Lower leg skin (tissue), 4 donors: ENCODE measurements at regions not wholly inside any gene's neighbourhood (a gene's known extent, or its start where the extent isn't known, plus 50 kb on each side); places are given as distances from the start of the nearest gene placed in this dataset.

Experiments used
- DNase-seq, 2 donors: peaks; one replicate each; pipeline ENCODE4 v3.0.0-alpha.2; 2019; ENCODE audit warnings: low spot score in 2 of 2
- H3K4me3 ChIP-seq: fragments of 200-600 bp; sonication (generic); 2 replicates; pipeline ENCODE4 v1.5.1; 2017; ENCODE audit warnings: mild to moderate bottlenecking, low read depth; ENCODE audit not compliant: poor library complexity, severe bottlenecking
- CTCF ChIP-seq, 3 donors: fragments of 450-650 bp; IDR thresholded peaks; one replicate each; pipeline ENCODE4 v1.5.1; 2016; ENCODE audit warnings: antibody characterized with exemption in 3 of 3, mild to moderate bottlenecking in 3 of 3, moderate library complexity in 2 of 3
- POLR2A ChIP-seq, 2 donors: fragments of 450-650 bp; IDR thresholded peaks; one replicate each; pipeline ENCODE4 v1.6.1; 2016 to 2017; ENCODE audit warnings: antibody characterized with exemption in 2 of 2, mild to moderate bottlenecking in 1 of 2, moderate library complexity in 1 of 2
- WGBS, 2 donors: methylation state at CpG; one replicate each; pipeline ENCODE4 v1.1.5; 2018; 5-methylcytosine and 5-hydroxymethylcytosine counted together
- intact Hi-C: fragments of 100-400 bp; cut with DNase I; formaldehyde crosslinking; loops from one replicate; pipeline ENCODE4 v1.15.0; 2023; ENCODE audit warnings: low total_unique reads

GRCh38 chr11:70601861-70602538 is 203.7 kb downstream of the CTTN start:
- no peak for TF ChIP-seq CTCF (IDR thresholded peaks at IDR 0.05)
- no peak for TF ChIP-seq POLR2A (IDR thresholded peaks at IDR 0.05)
- intact Hi-C loops, result no loop called here
- H3K4me3 ChIP-seq, result no peak overlapping the region
- 76 to 79% methylated on average over 11 of the region's 11 CpGs for WGBS, 2 donors
- DNase-seq, result no peak

- no peak for DNase-seq
- intact Hi-C loops, result no loop called here
- H3K4me3 ChIP-seq, result no peak overlapping the region
- 66 to 71% methylated on average over 9 to 10 of the region's 10 CpGs for WGBS, 2 donors
- TF ChIP-seq CTCF (IDR thresholded peaks at IDR 0.05) (no peak), POLR2A (IDR thresholded peaks at IDR 0.05) (no peak)
Measured at GRCh38 chr11:70603114-70603755, 204.9 kb downstream of the CTTN start.

- no peak for TF ChIP-seq POLR2A (IDR thresholded peaks at IDR 0.05)
- no peak for TF ChIP-seq CTCF (IDR thresholded peaks at IDR 0.05)
- intact Hi-C loops, result no loop called here
- no peak for DNase-seq
- no peak overlapping the region for H3K4me3 ChIP-seq
- WGBS, 2 donors, result 42 to 44% methylated on average over 9 of the region's 9 CpGs
Measured at GRCh38 chr11:70603756-70604211, 205.5 kb downstream of the CTTN start.

GRCh38 chr11:70604221-70604620 is 205.9 kb downstream of the CTTN start:
- H3K4me3 ChIP-seq, result no peak overlapping the region
- TF ChIP-seq CTCF (IDR thresholded peaks at IDR 0.05), result no peak
- intact Hi-C loops, result no loop called here
- WGBS, 2 donors, result 73 to 82% methylated on average over 11 of the region's 11 CpGs
- no peak for DNase-seq

- TF ChIP-seq CTCF (IDR thresholded peaks at IDR 0.05) (no peak), POLR2A (IDR thresholded peaks at IDR 0.05) (no peak)
- 79 to 85% methylated on average over 16 to 19 of the region's 20 CpGs for WGBS, 2 donors
- no peak for DNase-seq
- H3K4me3 ChIP-seq, result no peak overlapping the region
- intact Hi-C loops, result no loop called here
Measured at GRCh38 chr11:70604630-70605467, 206.5 kb downstream of the CTTN start.
